Fibroblast of lung (primary cell): ENCODE measurements at regions not wholly inside any gene's neighbourhood (a gene's known extent, or its start where the extent isn't known, plus 50 kb on each side); places are given as distances from the start of the nearest gene placed in this dataset.

ENCODE experiments used
- CTCF ChIP-seq, 2 donors: IDR thresholded peaks in 1 of 2; conservative IDR thresholded peaks in 1 of 2; 1 replicate in 1 of 2; 2 replicates in 1 of 2; pipeline ENCODE4 v1.5.1; 2011 to 2012; ENCODE audit warnings: low read length in 2 of 2, control low read depth in 1 of 2, inconsistent platforms in 1 of 2, low read depth in 1 of 2, mild to moderate bottlenecking in 1 of 2
- EZH2 ChIP-seq: IDR thresholded peaks from 2 replicates; pipeline ENCODE4 v1.5.1; 2012; ENCODE audit warnings: low read length, control low read depth, mild to moderate bottlenecking; ENCODE audit errors: missing control alignments

- TF ChIP-seq CTCF (conservative IDR thresholded peaks at IDR 0.05 in 1 of 2, IDR thresholded peaks at IDR 0.05 in 1 of 2; ENCODE audit: low read depth in 1 of 2, low read length in 2 of 2), result no peak
- no peak for TF ChIP-seq EZH2
Observed at GRCh38 chr1:196088541-196088940, 519.7 kb downstream of the KCNT2 start.
